HG03103 (cell line): ENCODE measurements at regions not wholly inside any gene's neighbourhood (a gene's known extent, or its start where the extent isn't known, plus 50 kb on each side); places are given as distances from the start of the nearest gene placed in this dataset.

ENCODE experiments used
- ATAC-seq: cut with Tn5 transposase; IDR thresholded peaks from one replicate; pipeline ENCODE4 v1.9.1; 2021; ENCODE audit warnings: low read depth; ENCODE audit not compliant: unreplicated experiment

GRCh38 chr6:19301980-19302379 is 535.2 kb upstream of the ID4 start:
- ATAC-seq, result no peak

- no peak for ATAC-seq
Measured at GRCh38 chr6:19303383-19303782, 533.8 kb upstream of the ID4 start.

GRCh38 chr6:19309661-19310060 is 527.5 kb upstream of the ID4 start:
- no peak for ATAC-seq

DNA sequence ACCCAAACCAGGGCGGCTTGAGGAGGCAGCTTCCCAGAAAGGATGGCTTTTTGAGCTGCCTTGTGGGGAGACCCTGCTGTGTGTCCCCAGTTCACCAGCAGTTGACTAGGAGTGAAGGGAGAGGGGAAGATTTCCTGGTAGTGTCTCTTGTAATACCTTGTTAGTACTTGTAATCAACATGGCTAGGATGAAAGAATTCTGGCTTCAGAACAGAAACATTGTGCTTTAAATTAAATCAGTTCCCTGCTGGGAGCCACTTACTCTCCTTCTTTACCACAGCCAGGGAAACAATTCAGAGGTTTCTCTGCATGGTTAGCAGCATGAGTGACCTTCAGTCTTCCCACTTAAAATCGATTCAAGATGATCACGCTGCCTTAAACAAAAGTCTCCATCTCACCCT is 525.4 kb upstream of the ID4 start:
- no peak for ATAC-seq

- ATAC-seq, result no peak
Measured at GRCh38 chr6:19312241-19312978, 524.8 kb upstream of the ID4 start.

DNA sequence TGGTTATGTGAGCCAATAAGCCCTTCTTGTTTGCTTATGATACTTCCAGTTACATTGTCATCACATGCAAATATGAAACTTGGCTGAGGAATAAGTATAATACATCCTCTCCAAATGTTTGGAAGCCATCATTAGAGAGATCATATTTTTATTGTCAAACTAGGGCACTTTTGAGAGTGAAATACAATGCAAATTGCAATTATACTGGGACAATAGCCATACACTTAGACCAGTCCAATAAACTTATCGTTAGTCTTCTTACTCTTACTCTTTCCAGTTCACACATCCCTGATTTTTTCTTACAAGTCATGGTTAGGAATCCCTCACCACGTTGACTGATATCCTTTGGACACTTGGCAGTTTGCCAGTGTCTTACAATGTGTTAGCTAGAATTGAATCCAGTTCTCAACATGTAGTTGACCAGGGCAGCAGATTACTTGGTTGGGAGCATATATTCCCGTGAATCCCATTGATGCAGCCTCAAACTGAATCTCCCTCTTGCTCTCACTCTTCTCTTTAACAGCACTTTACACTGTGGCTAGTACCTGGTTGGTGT is 519.7 kb upstream of the ID4 start:
- ATAC-seq, result no peak

- ATAC-seq, result no peak
Measured at GRCh38 chr6:19319005-19319404, 518.2 kb upstream of the ID4 start.

DNA sequence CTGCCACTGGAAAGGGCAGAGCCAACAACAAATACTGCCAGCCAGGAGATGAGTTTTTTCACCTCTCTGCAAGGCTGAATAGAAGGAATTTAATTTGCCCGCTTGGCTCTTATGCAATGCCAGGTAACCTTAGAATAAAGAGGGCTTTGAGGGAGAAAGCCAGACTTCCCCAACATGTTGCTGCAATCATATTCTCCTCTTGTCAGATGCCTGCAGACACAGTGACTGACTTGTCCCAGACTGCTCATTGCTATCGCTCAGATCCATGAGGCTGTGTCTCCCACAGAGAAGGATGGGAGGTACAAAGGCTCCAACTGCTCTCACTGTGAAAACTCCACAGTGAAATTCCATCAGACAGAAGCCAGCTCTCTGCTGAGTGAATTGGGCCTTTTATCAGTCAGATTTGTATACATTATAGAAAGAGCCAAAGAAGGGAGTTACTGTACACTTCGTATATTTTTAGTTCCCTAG is 517.0 kb upstream of the ID4 start:
- no peak for ATAC-seq

GRCh38 chr6:19322691-19323485 is 514.3 kb upstream of the ID4 start:
- ATAC-seq, result no peak

GRCh38 chr6:19324376-19324775 is 512.8 kb upstream of the ID4 start:
- no peak for ATAC-seq

DNA sequence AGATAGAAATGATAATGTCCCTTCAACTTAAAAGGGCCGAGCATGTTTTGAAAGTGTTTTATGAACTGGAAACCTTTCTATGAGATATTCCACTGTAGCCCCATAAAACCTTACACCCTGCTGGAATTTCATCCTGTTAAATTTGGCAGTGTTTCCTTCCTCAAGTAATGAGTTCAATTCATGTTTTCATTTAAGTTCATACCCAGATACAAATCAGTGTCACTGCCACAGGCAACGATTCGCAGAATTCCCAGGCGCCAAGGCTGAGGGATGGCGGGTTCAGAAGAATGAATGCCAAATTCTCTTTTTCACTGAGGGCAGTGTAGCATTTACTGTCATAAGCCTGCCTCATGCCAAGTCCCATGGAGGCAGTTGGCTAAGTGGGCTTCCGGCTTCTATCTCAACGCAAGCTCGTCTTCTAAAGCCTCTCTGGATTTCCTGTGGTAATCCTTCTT is 511.8 kb upstream of the ID4 start:
- ATAC-seq, result no peak

DNA sequence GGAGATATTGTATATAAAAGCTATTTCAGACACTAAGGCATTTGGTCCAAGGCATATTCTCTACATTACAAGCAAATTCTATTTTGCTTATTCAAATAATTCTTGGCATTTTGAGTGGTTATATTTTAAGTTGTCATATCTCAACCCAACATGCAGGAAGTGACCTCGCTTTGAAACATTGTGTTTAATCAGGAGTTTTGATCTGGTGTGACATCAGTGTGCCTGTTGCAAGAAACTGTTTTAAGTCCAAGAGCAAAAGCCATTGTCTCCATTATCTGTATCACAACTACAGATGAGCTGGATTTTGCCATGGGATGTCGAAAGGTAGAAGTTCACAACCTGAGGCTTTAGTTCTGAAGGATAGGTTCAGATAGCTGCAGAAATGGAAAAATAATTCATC is 509.9 kb upstream of the ID4 start:
- ATAC-seq, result no peak

DNA sequence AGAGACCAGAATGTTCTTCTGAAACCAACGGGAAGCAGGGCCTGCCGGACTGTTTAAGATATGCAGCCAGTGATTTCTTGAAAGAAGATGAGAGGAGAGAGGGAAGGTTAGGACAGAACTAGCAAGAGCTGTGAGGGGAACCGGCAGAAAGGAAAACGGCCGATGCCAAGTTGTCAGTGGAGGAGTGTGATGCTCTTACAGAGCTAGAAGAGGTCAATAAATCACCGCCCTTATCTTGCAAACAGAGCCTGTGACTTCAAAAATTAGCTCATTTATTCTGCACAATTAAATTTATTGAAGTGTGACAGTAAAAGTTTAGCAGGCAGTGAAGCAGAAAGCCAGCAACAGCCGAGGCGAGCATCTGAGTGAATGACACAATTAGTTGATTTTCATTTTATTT is 509.5 kb upstream of the ID4 start:
- ATAC-seq, result no peak

DNA sequence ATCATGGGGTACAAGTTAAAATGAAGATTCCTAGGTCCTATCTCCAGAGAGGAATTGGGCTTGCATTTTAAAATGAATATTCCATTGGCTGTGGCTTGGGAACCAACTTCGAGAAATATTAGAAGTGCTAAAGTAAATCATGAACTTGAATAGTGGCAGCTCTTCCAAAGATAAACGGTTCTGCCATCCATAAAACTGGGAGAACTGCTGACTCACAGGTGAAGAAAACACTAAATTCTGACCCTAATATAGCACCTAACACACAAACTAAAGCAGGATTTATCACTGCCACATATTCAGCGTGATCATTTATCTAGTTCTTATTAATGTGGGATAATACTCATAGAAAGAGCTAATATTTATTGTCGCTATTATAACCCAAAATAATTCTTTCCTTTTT is 508.1 kb upstream of the ID4 start:
- ATAC-seq, result no peak

- no peak for ATAC-seq
Measured at GRCh38 chr6:19331089-19331488, 506.1 kb upstream of the ID4 start.

GRCh38 chr6:19332806-19333460 is 504.2 kb upstream of the ID4 start:
- no peak for ATAC-seq

- ATAC-seq, result no peak
Measured at GRCh38 chr6:19333936-19334335, 503.2 kb upstream of the ID4 start.

DNA sequence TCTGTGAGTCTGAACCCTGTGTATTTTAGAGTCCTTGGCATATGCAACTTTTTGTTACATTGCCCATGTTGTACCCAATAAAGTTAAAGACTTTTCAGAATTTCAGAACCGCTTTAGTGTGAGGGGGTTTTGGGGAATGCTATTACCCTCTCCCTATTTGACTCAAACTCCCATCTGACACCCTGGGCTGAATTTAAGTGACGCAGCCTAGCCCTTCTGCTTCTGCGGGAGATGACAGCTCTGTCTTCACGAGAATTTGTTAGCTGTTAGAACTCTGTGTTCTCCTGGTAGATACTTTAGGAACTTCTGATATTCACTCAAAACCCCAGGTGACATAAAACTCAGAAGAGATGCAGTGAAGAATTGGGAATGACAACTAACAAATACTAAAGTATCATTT is 500.6 kb upstream of the ID4 start:
- no peak for ATAC-seq

DNA sequence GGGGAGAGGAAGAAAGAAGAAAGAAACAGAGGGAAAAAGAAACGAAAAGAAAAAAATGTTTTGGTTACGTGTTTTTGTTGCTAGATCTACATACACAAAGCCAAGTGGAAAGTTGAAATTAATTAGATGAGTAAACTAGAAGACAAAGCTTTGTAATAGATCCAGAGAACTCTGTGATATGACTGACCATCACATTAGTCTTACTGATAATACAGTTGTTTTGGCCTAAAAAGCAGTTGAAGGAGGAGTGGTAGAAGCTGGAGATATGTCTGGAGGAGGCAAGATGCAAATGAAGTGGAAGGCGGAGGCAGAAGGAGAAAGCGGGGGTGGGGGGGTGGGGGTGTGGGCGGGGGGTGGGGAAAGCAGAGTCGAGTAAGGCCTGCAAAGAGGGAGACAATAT is 500.1 kb upstream of the ID4 start:
- ATAC-seq, result no peak

GRCh38 chr6:19342616-19343015 is 494.6 kb upstream of the ID4 start:
- ATAC-seq, result no peak

- ATAC-seq, result no peak
Measured at GRCh38 chr6:19349429-19349828, 487.7 kb upstream of the ID4 start.
